ENCODE measurements at regions not wholly inside any gene's neighbourhood (a gene's known extent, or its start where the extent isn't known, plus 50 kb on each side); places are given as distances from the start of the nearest gene placed in this dataset.

GRCh38 chr2:75932996-75933395 lies 222.3 kb upstream of the GCFC2 start:
- TF ChIP-seq CTCF (IDR thresholded peaks at IDR 0.05) (no peak), POLR2AphosphoS5 (IDR thresholded peaks at IDR 0.05) (no peak)
